ENCODE measurements at regions not wholly inside any gene's neighbourhood (a gene's known extent, or its start where the extent isn't known, plus 50 kb on each side); places are given as distances from the start of the nearest gene placed in this dataset.
A peak's percentile ranks its signal among the peaks of the same experiment; 100 is the strongest.
"Not testable (repeated sequence)": the region's sequence is repeated elsewhere in the genome, so short reads cannot be mapped to it uniquely, and the experiment has no call there.

DNA sequence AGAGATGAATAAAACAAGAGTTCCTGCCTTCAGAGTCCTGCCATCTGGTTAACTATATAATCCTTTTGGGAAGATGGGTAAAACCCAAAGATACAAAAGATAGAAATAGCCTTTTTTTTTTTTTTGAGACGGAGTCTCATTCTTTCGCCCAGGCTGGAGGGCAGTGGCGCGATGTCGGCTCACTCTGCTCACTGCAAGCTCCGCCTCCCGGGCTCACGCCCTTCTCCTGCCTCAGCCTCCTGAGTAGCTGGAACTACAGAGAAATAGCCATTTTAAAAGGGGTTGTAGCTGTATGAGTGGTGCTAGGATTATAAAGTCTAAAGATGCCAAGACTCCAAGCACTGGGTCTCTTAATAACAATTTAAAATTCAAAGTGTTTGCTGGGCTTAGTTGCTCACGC lies 97.2 kb downstream of the KDR start:
- no peak for DNase-seq

DNA sequence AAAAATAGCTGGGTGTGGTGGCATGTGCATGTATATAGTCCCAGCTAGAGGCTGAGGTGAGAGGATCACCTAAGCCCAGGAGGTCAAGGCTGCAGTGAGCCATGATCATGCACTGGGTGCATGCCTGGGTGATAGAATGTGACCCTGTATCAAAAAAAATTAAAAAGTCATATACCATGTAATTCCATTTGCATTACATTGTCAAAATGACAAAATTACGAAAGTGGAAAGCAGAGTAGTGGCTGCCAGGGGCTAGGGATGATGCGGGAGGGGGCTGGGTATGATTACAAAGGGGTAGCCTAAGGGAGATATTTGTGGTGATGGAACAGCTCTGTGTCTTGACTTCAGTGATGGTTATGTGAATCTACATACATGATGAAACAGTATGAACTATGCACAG lies 97.8 kb downstream of the KDR start:
- no peak for DNase-seq

DNA sequence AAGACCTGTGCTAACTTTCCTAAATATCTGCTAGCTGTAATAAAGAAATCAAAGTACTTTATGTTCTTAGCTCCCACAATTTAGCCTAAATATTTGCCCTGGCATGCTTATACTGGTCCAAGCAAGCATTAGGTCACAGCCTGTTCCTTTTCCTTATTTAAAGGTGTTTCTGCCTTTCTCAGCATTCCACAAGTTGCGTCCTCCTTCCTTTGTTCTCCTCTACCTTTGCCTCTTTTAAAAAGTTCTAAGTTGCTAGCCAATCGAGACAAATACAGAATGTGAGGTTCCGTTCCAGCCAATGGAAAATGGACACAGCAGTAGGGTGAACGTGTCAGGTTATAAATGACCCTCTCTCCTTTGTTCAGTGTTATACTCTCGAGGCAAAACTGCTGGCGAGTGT lies 99.9 kb downstream of the KDR start:
- DNase-seq = not testable (repeated sequence)

DNA sequence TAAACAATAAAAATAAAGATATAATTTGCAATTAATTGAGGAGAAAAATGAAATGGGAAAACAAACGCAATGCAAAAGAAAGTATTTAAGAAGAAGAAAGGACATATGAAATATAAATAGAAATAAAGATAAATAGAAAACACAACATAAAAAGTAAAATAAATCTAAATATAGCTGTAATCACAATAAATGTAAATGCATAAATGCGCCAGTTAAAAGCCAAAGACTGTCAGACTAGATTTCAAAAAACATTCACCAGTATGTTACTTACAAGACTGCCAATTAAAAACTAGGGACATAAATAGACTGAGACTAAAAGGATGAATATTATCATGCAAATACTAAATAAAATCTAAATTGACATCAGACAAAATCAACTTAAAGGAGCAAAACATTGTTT lies 102.4 kb downstream of the KDR start:
- DNase-seq = no peak

DNA sequence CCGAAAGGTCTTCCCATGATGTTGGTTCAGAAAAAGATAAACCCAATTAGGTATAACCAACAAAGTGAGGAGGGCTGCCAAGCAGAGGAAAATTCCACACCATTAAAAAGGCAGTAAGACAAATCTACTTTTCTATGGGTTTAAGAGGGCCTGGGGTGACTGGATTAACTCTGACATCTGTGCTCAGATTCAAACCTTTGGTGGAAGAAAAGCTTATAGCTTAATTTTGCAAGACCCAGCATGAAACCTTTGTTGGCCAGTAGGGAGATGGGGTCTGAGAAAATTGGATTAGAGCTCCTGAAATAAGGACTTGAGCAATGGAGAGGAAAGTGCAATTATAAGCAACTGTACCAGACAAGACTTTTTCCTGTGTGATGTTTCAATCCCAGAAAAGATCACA lies 104.2 kb downstream of the KDR start:
- DNase-seq = no peak

DNA sequence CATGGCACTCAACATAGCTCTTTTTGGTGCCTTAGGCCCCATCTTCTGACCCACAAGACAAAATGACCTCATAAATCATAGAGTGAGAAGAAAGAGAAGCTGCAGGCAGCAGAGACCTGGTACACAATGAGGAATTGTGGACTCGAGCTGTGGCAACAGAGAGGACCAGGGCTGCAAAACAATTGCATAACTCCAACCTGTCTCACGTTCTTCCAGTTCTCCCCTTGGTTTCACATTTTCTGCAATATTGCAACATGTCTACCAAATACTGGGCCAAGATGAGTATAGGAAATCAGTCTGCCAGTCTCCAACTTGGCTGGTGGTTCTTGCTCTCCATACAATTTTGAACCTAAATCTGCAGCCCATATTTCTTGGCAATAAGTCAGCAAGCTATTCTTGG lies 105.3 kb downstream of the KDR start:
- DNase-seq = no peak

DNA sequence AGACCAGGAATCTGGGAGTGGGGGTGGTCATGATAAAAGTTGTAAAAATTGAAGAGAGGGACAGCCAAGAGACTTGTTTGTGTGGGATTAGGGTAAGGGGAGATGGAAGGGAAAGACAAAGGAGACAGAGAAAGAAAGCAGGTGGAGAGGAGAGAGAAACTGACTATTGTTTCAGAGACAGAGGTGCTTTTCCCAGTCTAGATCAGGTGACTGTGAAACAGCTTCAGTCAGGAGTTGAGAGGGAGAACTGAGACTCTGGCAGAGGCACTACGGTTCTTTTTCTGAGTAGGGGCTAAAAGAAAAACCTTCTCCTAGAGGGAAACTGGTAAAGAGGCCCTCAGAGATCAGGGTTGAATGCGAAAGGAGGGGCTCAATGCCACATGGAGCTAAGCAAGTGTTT lies 106.4 kb downstream of the KDR start:
- no peak for DNase-seq

DNA sequence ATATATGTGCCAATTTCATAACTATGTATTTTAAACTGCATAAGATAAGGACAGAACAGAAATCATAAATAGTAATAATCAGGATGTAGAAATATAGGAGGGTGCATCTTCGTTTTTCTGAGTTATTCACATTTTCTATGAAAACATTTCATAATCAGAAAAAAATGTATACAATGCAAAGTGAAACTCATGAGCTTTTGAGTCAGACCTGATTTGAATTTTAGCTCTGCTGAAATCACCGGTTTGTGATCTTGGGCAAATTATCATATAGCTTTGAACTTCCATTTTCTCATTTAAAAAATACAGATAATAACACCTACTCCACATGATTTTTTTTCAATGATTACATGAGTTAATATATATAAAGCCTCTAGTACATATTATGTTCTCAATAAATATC lies 106.9 kb downstream of the KDR start:
- DNase-seq = no peak

DNA sequence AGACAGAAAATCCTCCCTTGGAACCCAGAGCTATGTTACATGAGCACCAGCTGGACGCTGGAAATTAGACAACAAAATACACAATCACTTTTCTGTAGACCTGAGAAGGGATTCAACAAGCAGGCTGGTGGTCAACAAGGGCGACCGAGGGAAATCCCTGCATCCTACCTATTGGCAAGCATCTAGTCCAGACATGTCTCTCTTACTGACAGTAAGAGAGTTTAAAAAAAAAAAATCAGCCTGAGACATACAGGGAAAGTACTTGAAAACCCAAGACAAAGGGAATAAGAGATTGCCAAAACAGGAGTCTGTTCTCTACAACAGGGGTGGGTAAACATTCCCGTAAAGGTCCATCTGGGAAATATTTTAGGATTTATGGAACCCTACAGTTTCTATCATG lies 108.0 kb downstream of the KDR start:
- DNase-seq = no peak

DNA sequence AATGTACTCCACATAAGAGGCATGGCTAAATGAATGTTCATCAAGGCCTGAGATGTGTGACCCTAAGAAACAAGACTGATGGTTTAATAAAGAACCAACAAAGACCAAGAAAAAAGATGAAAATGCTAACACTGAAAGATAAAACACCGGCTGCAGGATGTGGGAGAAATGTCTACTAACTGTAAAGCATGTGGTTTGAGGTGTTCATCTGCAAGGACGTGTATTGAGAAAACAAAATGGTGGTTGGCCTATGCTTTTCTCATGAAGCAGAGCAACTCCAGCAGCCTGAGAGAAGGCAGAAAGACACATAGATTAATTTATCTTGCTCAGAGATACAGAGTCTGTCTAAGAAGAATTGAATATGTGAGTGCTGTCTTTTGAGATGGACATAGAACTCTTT lies 109.3 kb downstream of the KDR start:
- DNase-seq = no peak

DNA sequence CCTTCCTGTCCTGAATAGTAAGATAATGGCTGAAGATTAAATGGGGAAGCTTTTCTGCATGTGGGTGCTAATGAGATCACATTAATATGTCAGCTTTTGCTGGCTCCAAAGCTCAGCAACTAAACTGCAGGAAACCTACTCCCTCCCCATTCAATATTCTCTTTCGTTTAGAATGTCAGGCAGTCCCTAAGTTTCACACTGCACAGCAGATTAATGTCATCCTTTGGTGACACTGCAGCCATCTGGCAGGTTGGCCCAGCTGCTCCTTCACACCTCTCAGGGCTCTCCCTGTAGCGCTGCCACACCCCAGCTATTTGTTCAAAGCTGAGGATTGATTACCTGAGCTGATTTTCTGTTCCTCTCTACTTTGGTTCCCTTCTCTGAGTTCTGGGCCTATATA lies 110.5 kb downstream of the KDR start:
- no peak for DNase-seq

DNA sequence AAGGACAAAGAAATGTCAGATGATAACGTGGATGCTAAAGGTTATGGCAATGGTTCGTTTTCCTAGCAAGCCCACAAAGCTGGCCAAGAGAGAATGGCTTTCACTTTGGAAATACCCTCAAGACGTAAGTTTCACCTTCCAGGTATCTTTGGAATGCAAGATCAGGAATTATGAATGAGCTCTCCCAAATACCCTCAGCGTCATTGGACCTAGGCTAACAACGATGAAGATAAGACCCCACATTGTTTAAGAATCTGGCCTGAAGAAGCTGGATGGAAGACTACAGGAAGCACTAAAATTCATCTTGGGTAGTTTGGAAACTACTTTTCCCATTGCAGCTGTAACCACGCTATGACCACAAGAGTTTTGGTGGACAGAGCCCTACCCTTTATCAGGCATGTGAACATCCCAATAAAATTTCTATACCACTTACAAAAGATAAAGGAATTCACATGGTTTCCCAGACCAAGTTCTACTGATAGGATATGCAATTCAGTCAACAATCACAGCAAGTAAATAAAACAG lies 111.9 kb downstream of the KDR start:
- no peak for DNase-seq

DNA sequence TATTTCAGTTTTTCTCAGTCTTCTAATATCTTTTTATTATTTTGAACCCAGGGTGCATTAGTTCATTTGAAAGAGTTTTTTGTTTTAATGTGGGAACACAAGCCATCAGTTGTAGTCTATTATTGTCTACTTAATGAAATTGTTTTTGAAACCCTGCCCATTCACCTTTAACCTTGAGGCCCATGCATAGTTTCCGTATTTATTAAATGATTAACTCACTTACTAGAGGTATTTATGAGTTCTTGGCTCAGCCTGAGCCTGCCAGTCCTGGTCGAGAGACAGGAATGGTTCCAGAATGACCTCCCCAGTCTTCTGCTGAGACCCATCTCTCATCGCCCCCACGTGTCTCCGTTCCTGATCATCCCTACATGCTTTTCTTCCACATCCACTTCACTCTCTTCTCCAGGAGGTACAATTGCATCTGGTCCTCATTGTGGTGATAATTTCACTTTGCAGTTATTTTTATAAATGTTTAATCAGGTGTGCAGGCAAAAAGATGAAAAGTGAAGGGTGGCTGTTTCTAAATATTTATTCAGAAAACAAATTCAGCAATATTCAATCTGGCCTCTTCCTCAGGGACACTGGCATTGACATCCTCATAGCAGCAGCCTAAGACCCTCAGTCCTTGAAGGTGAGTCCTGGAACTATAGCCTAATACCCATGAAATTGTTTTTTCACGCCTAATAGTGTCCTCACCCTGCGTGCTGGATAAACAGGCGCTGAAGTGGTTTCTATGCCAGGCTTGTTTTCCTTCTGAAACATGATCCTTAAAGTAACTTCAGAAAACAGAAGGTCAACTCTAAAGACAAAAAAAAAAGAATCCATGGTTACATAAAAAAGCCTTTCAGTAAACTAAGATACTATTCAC lies 112.8 kb downstream of the KDR start:
- no peak for DNase-seq

DNA sequence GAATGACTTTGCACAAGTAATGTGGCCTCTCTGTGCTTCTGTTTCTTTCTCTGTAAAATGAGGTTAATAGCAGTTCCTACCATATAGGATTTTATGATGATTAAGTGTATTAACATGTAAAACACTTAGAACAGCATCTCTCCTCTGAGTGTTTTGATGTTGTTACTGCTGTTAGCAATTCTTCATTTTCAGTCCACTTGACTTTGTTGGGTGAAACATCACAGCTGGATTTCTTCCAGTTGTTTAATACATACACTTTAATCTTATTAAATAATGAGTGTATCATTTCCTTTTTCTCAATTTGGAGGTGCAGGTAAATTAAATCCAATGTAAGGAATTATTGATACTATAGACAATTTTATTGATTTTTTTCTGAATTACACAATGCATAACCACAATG lies 113.6 kb downstream of the KDR start:
- DNase-seq = no peak

DNA sequence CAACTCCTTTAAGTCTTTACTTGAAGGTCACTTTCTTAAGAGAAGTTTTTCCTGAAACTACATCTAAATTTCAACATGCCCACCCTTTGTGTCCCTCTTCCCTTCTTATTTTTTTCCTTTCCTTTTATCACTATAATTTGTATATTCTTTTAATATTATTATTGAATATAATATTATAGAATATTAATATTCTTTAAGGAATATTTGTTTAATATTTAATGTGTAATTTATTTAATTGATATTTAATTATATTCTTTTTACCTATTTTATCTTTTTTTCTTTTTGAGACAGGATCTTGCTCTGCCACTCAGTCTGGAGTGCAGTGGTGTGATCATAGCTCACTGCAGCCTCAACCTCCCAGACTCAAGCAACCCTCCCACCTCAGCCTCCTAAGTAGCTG lies 114.8 kb downstream of the KDR start:
- DNase-seq = no peak

DNA sequence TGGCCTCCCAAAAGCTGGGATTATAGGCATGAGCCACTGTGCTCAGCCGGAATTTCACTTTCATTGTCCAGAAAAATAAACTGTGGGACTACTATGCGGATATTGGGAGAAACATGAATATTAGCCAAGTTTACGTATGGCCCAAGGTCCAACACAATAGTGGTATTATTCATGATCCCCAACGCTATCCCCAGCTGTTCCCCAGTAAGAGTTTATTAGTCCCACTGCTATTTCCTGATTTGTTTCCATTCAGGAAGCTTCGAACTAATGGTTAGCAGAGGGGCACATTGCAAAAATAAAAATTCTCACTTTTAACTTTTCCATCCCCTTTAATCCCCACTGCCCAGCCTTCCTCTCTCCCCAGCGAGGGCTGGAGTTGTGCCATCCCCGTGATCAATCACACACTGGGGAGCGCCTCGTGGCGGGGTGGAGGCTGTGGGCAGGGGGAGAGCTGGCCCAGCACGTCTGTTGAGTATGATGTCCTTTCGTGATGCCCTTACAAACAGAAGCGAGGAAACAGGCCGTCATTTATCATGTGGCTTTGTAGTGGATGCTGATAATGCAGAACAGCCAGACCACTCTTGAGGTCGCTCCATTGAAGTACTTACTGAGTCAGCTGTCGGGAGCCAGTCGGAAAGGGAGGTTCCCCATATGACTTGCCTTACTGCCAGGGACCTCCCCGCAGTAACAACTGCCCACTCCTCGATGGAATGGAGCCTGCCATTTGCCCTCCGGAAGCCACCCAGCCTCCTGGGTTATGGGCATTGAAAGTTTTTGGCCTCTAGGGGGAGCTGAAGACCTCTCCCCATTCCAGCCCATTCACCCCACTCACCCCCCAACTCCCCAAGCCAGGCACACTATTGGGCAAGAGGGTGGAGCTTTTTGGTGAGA lies 117.0 kb downstream of the KDR start:
- DNase-seq = peak in 1 of 2 donors; percentile 1

DNA sequence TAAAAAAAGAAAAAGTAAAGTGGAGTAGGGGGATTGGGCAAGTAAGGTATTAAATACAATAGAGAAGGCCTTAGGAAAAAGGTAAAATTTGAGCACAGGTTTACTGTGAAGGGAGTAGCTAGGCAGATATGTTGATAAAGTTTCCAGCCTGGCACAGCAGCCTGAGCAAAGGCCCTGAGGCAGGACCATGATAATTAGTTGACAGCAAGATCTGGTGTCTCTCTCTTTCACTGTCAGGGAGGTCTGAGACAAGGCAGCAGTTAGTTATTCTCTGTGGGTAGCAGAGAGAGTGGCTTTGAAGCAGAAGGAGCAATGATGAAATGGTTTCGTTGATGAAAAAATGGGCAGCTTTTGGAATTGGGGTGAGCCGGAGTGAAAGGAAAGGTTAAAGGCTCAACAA lies 119.5 kb downstream of the KDR start:
- DNase-seq = no peak

DNA sequence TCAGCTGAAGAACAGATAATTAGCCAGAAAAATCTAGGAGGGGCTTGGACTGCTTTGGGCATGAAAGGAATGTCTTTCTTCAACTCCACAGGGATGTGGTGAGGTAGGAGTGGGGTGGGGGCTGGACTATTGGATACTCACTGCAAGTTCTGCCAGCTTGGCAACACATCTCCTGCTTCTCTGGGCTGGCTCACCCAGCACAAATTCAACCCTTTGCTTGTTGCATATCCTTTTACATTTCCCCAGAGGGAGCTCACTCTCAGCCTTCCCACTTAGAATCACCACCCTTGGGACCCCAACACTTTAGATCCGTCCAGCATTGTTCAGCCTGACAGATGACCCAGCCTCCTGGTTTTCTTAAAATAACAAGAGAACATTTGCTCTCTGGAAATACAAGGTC lies 120.6 kb downstream of the KDR start:
- DNase-seq = no peak

DNA sequence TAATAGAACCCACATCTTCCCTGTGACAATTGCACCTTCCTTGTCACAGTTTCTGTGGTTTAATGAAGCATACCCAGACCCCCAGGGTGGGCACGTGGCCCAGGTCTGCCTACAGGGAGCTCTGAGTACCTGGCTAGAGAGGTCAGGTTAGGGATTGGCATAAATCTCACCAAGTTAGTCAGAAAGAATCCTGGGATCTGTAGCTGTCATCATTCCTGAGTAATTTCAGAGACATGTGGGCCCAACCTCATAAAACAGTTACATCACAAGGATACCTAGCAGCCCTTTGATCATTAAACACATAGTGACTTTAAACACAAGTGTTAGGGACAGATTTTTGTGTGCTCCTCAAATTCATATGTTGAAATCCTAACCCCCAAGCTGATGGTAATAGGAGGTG lies 123.0 kb downstream of the KDR start:
- DNase-seq = no peak

DNA sequence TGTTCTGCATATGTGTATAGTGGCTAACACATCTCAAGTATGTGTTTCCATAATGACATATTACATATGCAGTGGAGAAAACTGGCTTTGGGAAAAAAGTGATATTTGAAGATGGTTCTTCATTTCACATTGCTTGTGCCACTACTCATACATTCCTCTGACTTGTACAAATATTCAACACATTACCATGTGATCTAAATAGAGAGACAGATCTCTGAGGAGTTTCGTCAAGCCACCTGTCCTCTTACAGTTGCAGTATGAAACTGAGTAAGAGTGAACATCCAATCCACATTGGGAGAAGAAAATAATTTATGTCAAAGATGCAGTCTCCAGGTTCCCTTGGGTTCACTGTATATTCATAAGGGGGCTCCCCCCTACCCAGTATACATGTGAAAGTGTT lies 123.9 kb downstream of the KDR start:
- no peak for DNase-seq

DNA sequence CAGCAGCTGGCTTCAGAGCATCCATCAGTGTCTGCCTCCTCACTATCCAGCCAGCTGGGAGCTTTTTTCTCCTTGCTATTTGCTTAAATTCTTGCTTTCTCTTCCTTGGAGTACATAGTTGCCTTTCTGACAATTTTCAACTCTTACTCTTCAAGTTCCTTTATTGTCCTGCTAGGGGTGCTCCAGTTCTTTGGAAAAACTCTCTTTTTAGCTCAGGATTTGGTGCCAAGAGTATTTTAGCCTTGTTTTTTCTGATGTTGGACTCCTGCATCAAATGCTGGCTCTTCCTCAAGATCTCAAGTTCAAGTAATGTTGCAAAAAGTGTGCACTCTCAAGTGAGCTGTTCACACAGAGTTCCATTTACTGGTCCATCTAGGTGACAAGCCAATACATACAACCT lies 126.4 kb downstream of the KDR start:
- DNase-seq = no peak

DNA sequence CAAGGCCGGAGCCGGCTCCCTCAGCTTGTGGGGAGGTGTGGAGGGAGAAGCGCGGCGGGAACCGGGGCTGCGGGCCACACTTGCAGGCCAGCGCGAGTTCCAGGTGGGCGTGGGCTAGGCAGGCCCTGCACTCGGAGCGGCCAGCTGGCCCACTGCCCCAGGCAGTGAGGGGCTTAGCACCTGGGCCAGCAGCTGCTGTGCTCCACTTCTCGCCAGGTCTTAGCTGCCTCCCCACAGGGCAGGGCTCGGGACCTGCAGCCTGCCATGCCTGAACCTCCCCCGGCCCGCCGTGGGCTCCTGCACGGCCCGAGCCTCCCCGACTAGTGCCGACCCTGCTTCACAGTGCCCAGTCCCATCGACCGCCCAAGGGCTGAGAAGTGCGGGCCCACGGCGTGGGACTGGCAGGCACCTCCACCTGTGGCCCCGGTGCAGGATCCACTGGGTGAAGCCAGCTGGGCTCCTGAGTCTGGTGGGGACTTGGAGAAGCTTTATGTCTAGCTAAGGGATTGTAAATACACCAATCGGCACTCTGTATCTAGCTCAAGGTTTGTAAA lies 131.8 kb downstream of the KDR start:
- DNase-seq = not testable (repeated sequence)

DNA sequence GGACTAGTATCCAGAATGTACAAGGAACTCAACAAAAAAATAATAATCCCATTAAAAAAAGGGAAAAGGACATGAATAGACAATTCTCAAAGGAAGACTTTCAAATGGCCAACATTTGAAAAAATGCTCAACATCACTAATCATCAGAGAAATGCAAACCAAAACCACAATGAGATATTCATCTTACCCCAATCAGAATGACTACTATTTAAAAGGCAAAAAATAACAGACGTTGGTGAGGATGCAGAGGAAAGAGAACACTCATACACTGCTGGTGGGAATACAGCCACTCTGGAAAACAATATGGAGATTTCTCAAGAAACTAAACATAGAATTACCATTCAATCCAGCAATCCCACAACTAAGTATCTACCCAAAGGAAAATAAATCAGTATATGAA lies 133.1 kb downstream of the KDR start:
- DNase-seq = no peak

DNA sequence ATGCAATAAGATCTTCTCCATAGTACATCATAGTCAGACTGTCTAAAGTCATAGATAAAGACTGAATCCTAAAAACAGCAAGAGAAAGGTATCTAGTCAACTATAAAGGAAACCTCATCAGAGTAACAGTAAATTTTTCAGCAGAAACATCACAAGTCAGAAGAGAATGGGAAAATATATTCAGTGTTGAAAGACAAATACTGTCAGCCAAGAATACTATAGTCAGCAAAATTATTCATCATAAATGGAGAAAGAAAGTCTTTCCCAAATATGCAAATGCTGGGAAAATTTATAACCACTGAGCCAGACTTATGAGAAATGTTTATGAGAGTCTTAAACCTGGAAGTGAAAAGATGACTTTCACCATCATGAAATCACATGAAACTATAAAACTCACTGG lies 136.7 kb downstream of the KDR start:
- no peak for DNase-seq

Measured in stimulated activated CD4-positive, alpha-beta T cell treated with anti-CD3 and anti-CD28 coated beads, Interleukin-2, amount 100 ng/mL, for 48 hours (primary cell).